ENCODE measurements at regions not wholly inside any gene's neighbourhood (a gene's known extent, or its start where the extent isn't known, plus 50 kb on each side); places are given as distances from the start of the nearest gene placed in this dataset.

DNA sequence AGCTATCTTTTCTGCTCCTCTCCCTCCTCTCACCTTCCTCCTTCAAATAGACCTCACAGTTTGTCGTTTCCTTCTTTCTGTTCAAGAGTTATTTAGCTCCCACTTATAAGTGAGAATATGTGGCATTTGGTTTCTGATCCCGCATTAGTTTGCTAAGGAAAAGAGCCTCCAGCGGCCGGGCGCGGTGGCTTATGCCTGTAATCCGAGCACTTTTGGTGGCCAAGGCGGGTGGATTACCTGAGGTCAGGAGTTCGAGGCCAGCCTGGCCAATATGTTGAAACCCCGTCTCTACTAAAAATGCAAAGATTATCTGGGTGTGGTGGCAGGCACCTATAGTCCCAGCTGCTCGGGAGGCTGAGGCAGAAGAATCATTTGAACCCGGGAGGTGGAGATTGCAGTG is 2101.6 kb downstream of the MAT2B start:
- TF ChIP-seq KLF9 (CRISPR knock-in tag; IDR thresholded peaks at IDR 0.05; ENCODE audit: low read depth) (no peak), TBL1XR1 (IDR thresholded peaks at IDR 0.05; ENCODE audit: borderline replicate concordance, low read length, partially characterized antibody) (no peak), ZNF780A (CRISPR knock-in tag; IDR thresholded peaks at IDR 0.05) (no peak), RFX5 (IDR thresholded peaks at IDR 0.05; ENCODE audit: low read depth, low read length) (no peak), POLR2AphosphoS5 (IDR thresholded peaks at IDR 0.05; ENCODE audit: low read depth, low read length) (no peak), YY1 (IDR thresholded peaks at IDR 0.05; ENCODE audit: insufficient read depth, insufficient replicate concordance, low read depth, low read length) (no peak), CEBPB (IDR thresholded peaks at IDR 0.05; ENCODE audit: borderline replicate concordance, low read depth, low read length) (no peak)
- TF ChIP-seq, protein P1, sequence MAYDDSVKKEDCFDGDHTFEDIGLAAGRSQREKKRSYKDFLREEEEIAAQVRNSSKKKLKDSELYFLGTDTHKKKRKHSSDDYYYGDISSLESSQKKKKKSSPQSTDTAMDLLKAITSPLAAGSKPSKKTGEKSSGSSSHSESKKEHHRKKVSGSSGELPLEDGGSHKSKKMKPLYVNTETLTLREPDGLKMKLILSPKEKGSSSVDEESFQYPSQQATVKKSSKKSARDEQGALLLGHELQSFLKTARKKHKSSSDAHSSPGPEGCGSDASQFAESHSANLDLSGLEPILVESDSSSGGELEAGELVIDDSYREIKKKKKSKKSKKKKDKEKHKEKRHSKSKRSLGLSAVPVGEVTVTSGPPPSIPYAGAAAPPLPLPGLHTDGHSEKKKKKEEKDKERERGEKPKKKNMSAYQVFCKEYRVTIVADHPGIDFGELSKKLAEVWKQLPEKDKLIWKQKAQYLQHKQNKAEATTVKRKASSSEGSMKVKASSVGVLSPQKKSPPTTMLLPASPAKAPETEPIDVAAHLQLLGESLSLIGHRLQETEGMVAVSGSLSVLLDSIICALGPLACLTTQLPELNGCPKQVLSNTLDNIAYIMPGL (CRISPR knock-in tag; IDR thresholded peaks at IDR 0.05; ENCODE audit: borderline replicate concordance in 1 of 2, low read depth in 1 of 2): no peak
- TF ChIP-seq, protein P2, sequence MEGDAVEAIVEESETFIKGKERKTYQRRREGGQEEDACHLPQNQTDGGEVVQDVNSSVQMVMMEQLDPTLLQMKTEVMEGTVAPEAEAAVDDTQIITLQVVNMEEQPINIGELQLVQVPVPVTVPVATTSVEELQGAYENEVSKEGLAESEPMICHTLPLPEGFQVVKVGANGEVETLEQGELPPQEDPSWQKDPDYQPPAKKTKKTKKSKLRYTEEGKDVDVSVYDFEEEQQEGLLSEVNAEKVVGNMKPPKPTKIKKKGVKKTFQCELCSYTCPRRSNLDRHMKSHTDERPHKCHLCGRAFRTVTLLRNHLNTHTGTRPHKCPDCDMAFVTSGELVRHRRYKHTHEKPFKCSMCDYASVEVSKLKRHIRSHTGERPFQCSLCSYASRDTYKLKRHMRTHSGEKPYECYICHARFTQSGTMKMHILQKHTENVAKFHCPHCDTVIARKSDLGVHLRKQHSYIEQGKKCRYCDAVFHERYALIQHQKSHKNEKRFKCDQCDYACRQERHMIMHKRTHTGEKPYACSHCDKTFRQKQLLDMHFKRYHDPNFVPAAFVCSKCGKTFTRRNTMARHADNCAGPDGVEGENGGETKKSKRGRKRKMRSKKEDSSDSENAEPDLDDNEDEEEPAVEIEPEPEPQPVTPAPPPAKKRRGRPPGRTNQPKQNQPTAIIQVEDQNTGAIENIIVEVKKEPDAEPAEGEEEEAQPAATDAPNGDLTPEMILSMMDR (CRISPR knock-in tag; IDR thresholded peaks at IDR 0.05): no peak
- TF ChIP-seq, protein P3, sequence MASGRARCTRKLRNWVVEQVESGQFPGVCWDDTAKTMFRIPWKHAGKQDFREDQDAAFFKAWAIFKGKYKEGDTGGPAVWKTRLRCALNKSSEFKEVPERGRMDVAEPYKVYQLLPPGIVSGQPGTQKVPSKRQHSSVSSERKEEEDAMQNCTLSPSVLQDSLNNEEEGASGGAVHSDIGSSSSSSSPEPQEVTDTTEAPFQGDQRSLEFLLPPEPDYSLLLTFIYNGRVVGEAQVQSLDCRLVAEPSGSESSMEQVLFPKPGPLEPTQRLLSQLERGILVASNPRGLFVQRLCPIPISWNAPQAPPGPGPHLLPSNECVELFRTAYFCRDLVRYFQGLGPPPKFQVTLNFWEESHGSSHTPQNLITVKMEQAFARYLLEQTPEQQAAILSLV (CRISPR knock-in tag; IDR thresholded peaks at IDR 0.05; ENCODE audit: borderline replicate concordance): no peak
- TF ChIP-seq, protein P4, sequence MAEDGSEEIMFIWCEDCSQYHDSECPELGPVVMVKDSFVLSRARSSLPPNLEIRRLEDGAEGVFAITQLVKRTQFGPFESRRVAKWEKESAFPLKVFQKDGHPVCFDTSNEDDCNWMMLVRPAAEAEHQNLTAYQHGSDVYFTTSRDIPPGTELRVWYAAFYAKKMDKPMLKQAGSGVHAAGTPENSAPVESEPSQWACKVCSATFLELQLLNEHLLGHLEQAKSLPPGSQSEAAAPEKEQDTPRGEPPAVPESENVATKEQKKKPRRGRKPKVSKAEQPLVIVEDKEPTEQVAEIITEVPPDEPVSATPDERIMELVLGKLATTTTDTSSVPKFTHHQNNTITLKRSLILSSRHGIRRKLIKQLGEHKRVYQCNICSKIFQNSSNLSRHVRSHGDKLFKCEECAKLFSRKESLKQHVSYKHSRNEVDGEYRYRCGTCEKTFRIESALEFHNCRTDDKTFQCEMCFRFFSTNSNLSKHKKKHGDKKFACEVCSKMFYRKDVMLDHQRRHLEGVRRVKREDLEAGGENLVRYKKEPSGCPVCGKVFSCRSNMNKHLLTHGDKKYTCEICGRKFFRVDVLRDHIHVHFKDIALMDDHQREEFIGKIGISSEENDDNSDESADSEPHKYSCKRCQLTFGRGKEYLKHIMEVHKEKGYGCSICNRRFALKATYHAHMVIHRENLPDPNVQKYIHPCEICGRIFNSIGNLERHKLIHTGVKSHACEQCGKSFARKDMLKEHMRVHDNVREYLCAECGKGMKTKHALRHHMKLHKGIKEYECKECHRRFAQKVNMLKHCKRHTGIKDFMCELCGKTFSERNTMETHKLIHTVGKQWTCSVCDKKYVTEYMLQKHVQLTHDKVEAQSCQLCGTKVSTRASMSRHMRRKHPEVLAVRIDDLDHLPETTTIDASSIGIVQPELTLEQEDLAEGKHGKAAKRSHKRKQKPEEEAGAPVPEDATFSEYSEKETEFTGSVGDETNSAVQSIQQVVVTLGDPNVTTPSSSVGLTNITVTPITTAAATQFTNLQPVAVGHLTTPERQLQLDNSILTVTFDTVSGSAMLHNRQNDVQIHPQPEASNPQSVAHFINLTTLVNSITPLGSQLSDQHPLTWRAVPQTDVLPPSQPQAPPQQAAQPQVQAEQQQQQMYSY (CRISPR knock-in tag; IDR thresholded peaks at IDR 0.05): no peak
